ENCODE measurements at regions not wholly inside any gene's neighbourhood (a gene's known extent, or its start where the extent isn't known, plus 50 kb on each side); places are given as distances from the start of the nearest gene placed in this dataset.
"Not testable (repeated sequence)": the region's sequence is repeated elsewhere in the genome, so short reads cannot be mapped to it uniquely, and the experiment has no call there.

DNA sequence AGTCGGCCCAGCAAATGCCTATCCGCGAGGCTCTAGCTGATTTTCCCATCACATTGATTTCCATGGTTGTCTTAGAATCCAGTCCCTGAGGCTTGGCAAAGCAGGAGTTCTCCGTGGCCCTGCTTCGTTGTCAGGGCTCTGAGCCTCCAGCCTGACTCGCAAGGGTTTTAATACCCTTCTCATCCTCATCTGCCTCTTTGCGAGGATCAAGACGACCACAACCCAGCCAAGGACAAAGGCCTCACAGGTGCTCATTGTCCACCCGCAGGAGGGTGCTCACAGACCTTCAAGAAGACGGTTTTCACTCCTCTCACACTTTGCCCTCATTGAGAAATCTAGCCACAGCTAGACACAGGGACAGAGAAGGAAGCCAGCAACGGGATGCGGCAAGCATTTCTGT is 610.8 kb downstream of the KCNJ18 start:
- DNase-seq (ENCODE audit: low read depth in 4 of 4, low spot score in 2 of 4): no peak

DNA sequence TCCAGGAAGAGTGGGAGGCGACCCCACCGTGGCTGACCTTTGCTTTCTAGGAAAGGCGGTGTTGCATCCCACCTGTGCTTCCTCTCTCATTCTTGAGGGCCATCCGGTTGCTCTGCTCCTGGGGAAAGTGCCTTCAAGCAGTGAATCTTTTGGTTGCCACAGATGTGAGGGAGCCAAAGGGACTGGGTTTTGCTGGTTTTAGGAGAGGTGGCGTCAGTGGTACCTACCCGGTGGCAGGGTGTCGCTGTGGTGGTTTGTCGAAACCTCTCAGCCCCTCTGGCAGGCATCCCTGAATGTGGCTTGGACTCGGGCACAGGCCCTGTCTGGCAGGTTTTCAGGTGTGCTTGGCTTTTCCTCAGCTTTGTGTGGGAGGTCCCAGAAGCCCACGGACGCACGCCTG is 611.5 kb downstream of the KCNJ18 start:
- DNase-seq (ENCODE audit: low read depth in 4 of 4, low spot score in 2 of 4): no peak

DNA sequence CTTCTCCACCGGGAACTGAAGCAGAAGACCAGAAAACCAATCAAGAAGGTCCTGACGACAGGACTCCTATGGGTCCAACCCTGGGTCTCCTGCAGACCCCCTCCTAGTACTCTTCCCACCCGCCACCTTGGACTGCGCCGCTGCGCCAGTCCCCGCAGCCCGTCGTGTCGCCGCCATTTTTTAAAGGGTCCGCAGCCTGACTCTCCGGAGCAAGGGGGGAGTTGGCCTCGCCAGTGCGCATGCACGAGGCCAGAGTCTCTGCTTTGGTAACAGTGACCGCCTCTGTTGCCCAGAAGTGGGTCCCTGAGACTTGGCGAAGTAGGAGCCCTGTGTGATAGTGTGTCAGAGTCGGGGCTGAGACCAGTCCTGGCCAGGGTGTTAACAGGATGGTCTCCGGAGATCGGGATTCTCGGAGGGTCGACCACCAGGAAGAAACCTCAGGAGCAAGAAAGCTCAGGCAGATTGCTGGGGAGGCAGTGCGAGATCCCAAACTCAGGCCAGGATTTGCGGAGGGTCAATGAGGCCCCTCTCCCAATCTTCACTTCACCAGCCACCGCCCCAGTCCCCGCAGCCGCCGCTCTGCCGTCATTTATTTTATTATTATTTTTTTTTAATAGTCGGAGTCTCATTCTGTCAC is 612.5 kb downstream of the KCNJ18 start:
- no peak for DNase-seq (ENCODE audit: low read depth in 4 of 4, low spot score in 2 of 4)

DNA sequence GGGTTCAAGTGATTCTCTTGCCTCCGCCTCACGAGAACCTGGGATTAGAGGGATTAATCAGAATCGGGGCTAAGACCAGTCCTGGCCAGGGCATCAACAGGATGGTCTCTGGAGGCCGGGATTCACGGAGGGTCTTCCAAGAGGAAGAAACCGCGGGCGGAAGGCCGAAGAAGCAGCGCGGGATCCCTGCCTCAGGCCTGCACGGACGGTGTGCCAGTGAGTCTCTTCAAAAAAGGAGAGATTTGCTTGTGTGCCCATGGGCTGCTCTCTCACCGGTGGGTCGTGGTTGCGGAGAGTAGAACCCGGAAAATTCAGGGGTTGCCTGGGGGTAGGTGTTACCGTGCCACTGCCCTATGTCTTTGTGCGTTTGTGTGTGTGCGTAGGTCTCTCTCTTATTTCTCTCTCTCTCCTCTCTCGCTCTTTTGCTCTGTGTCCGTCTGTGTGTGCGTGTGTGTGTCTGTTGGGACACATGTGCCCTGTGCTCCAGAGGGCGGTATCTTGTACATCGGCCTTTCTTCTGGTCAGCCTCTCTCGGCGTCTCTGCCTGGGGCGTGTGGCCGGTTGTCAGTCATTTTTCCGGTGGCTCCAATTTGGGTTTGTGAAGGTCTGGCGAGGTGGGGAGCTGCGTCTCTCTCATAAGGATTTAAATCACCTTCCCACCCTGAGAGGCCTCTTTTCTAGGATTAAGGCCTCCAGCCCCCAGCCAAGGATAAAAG is 613.2 kb downstream of the KCNJ18 start:
- no peak for DNase-seq (ENCODE audit: low read depth in 4 of 4, low spot score in 2 of 4)

DNA sequence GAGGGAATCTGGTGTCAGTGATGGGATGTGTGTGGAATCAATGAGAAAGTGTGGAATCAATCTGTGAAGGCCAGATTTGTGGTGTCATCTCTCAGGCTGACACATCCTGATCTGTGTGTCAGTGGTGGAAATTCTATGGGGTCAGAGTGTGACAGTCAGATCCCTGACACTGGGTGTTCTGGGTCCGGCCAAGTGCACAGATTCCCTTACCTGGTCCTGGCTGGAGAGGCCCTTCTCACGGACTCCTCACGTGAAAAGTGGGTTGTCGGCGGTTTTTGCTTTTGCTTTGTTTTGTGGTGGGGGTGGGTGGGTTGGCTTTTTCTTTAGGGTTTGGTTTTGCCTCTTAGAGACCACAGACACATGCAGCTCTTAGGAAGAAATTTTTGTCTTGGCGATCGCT is 618.0 kb downstream of the KCNJ18 start:
- not testable (repeated sequence) for DNase-seq (ENCODE audit: low read depth in 4 of 4, low spot score in 2 of 4)

DNA sequence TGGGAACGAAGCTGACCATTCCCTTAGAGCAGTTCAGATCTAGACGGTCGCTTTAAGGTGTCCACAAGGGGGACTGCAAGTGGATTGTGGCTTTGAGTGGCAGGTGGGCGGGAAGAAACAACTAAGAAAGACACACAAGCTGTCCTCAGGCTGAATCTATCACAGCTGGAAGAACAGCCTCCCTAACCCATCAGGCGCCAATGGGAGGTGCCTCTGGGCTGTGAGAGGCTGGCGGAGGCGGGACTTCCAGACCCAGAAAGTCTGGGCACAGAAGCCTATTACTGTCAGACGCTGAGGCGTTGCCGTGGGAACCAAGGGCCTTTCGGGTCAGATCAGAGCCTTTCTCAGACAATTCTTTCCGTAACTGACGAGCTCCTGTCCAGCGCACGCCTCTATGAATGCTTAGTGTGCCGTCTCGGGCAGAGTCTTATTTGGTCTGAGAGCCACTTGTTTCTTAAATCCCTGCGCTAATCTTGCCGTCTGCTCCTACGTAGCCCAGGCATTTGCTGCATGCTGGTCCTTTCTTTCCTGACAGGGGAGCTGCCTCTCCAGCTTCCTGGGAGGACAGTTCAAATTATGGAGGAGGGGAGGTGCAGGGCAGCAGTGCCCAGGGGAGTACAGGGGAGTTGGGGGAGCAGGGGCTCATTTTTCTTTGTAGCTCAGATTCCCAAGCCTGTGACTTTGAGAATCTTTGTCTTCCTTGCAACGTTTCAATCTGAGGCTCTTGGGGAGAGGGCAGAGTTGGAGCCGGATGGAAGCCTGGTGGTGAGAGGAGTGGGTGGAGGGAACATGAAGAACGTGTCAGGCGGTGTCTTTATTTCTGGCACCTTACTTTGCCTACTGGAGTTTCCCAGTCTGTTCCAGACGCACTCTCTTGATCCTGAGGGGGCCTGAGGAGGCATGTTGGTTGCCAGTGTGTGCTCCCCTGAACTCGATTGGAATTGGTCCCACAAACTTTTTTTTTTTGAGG is 618.7 kb downstream of the KCNJ18 start:
- DNase-seq (ENCODE audit: low read depth in 4 of 4, low spot score in 2 of 4): no peak

DNA sequence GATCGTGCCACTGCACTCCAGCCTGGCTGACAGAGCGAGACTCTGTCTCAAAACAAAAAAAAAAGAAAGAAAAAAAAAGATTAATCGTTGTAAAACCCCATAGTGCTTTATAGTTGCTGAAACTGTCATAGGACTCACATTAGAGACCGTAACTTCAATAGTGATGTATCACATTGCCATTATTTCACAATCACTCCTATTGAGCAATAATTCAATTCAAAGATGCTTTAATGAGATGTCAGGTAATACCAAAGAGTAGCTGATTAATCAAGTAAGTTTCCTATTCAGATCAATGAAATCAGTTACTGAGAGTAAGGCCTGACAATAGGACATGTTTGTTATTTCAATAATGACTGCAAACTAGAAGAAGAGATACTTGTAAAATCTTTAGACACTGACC is 628.7 kb downstream of the KCNJ18 start:
- DNase-seq (ENCODE audit: low read depth in 4 of 4, low spot score in 2 of 4): not testable (repeated sequence)

DNA sequence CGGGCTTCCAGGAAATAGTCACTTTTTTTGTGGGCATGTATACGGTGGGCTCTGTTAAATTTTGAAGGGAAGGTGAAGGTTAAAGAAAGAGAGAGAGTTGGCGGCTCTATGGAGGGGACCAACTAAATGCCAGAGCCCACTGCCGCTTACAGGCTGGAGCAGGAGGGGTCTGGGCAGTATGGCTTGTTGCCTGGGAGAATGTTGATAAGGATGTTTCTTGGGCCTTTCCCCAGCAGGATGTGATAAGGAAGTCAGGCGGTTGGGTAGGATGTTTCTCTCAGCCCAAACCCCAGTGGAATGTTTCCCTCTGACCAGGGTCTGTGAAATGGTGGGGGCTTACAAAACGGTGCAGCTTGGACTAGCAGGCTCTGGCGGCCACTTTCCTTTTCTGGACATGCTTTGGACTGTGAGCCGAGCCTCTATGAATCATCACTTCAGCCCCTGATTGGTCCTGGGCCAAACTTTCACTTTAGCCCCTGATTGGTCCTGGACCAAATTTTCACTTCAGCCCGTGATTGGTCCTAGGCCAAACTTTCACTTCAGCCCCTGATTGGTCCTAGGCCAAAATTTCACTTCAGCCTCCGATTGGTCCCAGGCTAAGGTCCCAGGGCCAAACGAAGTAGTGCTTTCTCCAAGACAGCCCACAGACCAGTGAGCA is 630.7 kb downstream of the KCNJ18 start:
- DNase-seq (ENCODE audit: low read depth in 4 of 4, low spot score in 2 of 4): not testable (repeated sequence)

DNA sequence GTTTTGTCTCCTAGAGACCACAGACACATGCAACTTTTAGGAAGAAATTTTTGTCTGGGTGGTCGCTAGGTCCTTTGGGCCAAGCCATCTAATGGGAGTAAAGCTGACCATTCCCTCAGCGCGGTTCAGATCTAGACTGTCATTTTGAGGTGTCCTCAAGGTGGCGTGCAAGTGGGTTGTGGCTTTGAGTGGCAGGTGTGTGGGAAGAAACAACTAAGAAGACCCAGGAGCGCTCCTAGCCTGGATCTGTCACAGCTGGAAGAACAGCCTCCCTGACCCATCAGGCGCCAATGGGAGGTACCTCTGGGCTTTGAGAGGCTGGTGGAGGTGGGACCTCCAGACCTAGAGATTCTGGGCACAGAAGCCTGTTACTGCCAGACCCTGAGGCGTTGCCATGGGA is 645.1 kb downstream of the KCNJ18 start:
- DNase-seq (ENCODE audit: low read depth in 4 of 4, low spot score in 2 of 4): no peak

DNA sequence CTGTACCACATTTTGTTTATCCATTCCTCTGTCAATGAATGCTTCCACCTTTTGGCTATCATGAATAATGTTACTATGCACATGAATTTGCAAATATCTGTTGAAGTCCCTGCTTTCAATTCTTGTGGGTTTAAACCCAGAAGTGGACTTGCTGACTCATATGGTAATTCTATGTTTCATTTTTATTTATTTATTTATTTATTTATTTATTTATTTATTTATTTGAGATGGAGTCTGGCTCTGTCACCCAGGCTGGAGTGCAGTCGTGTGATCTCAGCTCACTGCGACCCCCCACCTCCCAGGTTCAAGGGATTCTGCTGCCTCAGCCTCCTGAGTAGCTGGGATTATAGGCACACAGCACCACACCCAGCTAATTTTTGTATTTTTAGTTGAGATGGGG is 664.3 kb downstream of the KCNJ18 start:
- DNase-seq (ENCODE audit: low read depth in 4 of 4, low spot score in 2 of 4): not testable (repeated sequence)

DNA sequence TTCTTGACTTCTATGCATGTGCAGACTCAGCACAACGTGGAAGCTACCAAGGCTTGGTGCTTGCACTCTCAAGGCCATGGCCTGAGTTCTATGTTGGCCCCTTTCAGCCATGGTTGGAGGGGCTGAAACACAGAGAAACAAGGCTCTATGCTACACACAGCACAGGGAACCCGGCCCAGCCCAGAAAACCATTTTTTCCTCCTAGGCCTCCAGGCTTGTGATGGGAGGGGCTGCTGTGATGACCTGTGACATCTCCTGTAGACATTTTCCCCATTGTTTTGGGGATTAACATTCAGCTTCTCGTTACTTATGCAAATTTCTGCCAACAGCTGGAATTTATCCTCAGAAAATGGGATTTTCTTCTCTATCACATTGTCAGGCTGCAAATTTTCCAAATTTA is 678.7 kb downstream of the KCNJ18 start:
- not testable (repeated sequence) for DNase-seq (ENCODE audit: low read depth in 4 of 4, low spot score in 2 of 4)

DNA sequence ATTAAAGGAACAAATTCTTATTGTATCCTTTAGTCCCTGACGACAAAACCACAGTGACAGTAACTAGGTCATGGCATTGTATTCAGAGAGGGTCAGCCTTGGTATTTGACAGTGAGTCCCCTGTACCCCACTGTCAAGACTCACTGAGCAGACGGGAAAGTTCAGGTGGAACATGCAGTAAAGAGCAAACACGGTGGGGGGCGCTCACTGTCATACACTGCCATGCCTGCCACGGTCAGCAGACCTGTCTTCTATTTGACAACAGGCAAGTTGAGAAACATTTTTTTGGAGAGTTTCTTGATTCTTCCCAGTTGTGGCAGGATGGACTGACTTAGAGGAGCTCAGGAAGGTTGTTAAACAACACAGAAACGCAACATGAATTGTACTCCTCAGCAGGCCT is 681.6 kb downstream of the KCNJ18 start:
- no peak for DNase-seq (ENCODE audit: low read depth in 4 of 4, low spot score in 2 of 4)

DNA sequence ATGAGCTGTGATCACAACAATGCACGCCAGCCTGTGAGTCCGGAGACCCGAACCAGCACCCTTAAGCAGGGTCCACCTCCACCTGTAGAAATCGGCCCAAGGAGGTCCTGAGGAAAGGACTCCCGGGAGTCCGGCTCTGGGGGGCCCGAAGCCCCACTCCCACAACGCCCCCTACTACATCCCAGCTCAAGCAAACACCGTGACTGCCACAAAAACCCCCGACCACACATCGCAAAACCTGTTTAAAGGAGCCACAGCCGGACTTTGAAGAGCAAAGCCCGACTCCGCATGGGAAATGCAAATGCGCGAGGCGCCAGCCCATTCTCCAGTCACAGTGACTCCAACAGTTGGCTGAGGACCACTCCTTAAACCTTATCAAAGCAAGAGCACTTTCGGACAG is 682.4 kb downstream of the KCNJ18 start:
- DNase-seq (ENCODE audit: low read depth in 4 of 4, low spot score in 2 of 4): no peak

DNA sequence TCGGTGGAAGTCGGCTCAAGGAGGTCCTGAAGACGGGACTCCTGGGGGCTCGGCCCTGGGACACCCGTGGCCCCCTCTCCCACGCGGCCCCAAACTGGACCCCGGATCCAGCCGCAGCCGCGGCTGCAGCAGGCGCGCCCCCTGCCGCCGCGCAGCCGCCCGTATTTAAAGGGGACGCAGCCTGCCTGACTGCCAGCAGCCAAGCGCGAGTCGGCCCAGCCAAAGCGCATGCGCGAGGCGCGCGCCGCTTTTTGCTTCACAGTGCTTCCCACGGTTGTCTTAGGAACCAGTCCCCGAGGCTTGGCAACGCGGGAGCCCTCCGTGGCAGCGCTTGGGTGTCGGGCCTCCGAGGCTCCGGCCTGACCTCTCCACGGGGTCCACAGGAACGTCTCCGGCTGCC is 684.4 kb downstream of the KCNJ18 start:
- DNase-seq (ENCODE audit: low read depth in 4 of 4, low spot score in 2 of 4): not testable (repeated sequence)

DNA sequence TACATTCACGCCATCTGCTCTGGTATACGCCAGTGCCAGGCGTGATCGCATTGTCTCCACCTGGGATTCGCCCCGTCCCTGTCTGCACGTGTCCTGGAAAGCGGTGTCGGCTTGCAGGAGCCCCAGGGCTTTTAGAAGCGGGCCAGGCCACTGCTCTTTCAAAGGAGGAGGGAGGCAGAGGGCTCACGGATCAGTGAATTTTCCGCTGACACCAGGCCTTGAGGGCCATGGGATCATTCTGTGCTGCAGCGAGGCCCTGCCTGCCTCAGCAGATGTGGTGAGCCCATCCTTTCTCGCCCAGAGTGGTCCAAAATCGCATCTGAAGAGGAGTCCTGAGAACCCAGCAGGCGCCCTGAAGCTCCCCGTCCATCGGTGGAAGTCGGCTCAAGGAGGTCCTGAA is 686.4 kb downstream of the KCNJ18 start:
- DNase-seq (ENCODE audit: low read depth in 4 of 4, low spot score in 2 of 4): not testable (repeated sequence)

DNA sequence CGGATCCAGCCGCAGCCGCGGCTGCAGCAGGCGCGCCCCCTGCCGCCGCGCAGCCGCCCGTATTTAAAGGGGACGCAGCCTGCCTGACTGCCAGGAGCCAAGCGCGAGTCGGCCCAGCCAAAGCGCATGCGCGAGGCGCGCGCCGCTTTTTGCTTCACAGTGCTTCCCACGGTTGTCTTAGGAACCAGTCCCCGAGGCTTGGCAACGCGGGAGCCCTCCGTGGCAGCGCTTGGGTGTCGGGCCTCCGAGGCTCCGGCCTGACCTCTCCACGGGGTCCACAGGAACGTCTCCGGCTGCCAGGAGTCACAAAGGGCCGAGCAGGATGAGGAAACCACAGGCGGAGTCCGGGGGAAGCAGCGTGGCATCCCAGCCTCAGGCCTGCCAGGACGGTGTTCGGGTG is 689.3 kb downstream of the KCNJ18 start:
- DNase-seq (ENCODE audit: low read depth in 4 of 4, low spot score in 2 of 4): not testable (repeated sequence)

DNA sequence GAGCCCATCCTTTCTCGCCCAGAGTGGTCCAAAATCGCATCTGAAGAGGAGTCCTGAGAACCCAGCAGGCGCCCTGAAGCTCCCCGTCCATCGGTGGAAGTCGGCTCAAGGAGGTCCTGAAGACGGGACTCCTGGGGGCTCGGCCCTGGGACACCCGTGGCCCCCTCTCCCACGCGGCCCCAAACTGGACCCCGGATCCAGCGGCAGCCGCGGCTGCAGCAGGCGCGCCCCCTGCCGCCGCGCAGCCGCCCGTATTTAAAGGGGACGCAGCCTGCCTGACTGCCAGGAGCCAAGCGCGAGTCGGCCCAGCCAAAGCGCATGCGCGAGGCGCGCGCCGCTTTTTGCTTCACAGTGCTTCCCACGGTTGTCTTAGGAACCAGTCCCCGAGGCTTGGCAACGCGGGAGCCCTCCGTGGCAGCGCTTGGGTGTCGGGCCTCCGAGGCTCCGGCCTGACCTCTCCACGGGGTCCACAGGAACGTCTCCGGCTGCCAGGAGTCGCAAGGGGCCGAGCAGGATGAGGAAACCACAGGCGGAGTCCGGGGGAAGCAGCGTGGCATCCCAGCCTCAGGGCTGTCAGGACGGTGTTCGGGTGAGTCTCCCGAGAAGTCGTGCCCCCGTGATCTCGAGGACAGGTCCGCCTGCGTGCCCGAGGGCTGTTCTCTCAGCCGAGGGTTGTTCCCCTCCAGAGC is 691.6 kb downstream of the KCNJ18 start:
- DNase-seq (ENCODE audit: low read depth in 4 of 4, low spot score in 2 of 4): not testable (repeated sequence)

DNA sequence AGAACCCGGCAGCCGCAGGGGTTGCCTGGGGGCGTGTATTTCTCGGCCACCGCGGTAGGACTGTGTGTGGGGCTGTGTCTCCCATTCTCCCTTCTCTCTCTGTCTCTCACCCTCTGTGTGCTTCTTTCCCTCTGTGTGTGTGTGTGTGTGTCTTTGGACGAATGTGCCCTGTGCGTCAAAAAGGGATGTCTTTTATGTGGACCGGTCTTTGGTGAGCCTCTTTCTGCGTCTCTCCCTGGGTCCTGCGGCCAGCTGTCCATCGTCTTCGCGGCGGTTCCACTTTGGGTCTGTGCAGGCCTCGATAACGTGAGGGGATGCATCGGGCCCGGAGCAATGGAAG is 692.1 kb downstream of the KCNJ18 start:
- DNase-seq (ENCODE audit: low read depth in 4 of 4, low spot score in 2 of 4): not testable (repeated sequence)

DNA sequence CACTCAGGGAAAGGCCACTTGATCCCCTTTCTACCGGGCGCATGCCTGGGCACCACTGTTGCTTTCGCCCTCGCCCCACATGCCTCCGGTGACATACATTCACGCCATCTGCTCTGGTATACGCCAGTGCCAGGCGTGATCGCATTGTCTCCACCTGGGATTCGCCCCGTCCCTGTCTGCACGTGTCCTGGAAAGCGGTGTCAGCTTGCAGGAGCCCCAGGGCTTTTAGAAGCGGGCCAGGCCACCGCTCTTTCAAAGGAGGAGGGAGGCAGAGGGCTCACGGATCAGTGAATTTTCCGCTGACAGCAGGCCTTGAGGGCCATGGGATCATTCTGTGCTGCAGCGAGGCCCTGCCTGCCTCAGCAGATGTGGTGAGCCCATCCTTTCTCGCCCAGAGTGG is 706.1 kb downstream of the KCNJ18 start:
- DNase-seq (ENCODE audit: low read depth in 4 of 4, low spot score in 2 of 4): not testable (repeated sequence)

DNA sequence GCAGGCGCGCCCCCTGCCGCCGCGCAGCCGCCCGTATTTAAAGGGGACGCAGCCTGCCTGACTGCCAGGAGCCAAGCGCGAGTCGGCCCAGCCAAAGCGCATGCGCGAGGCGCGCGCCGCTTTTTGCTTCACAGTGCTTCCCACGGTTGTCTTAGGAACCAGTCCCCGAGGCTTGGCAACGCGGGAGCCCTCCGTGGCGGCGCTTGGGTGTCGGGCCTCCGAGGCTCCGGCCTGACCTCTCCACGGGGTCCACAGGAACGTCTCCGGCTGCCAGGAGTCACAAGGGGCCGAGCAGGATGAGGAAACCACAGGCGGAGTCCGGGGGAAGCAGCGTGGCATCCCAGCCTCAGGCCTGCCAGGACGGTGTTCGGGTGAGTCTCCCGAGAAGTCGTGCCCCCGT is 706.7 kb downstream of the KCNJ18 start:
- DNase-seq (ENCODE audit: low read depth in 4 of 4, low spot score in 2 of 4): not testable (repeated sequence)
